CD4-positive, alpha-beta T cell (primary cell): ENCODE measurements at regions not wholly inside any gene's neighbourhood (a gene's known extent, or its start where the extent isn't known, plus 50 kb on each side); places are given as distances from the start of the nearest gene placed in this dataset.

Experiments used
- ATAC-seq: fragments of 200-7000 bp; cut with Tn5 transposase; one replicate; pipeline ENCODE4 v1.10.0; 2022; ENCODE audit warnings: mild to moderate bottlenecking; ENCODE audit not compliant: poor library complexity
- CTCF ChIA-PET: fragments of 350-600 bp; sonication (Branson Sonifier 250); formaldehyde crosslinking; loops from one replicate; lab custom pipeline; 2021; ENCODE audit warnings: antibody characterized with exemption, inconsistent platforms; lab: Charles Lee
- POLR2A ChIA-PET: fragments of 350-600 bp; sonication (Branson Sonifier 250); formaldehyde crosslinking; loops from one replicate; lab custom pipeline; 2021; ENCODE audit warnings: antibody characterized with exemption, inconsistent platforms; lab: Charles Lee
- DNase-seq, 14 experiments: peaks; one replicate each; pipeline ENCODE4 v3.0.0-alpha.2; 2013 to 2020; ENCODE audit warnings: mixed read lengths in 2 of 14
- H3K27ac ChIP-seq, 2 donors: one replicate each; pipeline versions ENCODE4 v1.5.1 to v1.7.0; 2013; ENCODE audit warnings: low read length in 2 of 2, low read depth in 1 of 2, mild to moderate bottlenecking in 1 of 2
- H3K27me3 ChIP-seq, 2 experiments: 1 replicate in 1 of 2; 2 replicates in 1 of 2; pipeline versions ENCODE4 v1.6.1 to v1.7.0; 2013; ENCODE audit warnings: low read length in 2 of 2, control low read depth in 1 of 2, mild to moderate bottlenecking in 1 of 2, moderate library complexity in 1 of 2; ENCODE audit not compliant: insufficient read depth in 2 of 2, control insufficient read depth in 1 of 2
- H3K36me3 ChIP-seq: one replicate; pipeline ENCODE4 v1.6.1; 2013; ENCODE audit warnings: low read length, control low read depth; ENCODE audit not compliant: insufficient read depth
- H3K4me1 ChIP-seq: one replicate; pipeline ENCODE4 v1.6.1; 2013; ENCODE audit warnings: low read length, control low read depth; ENCODE audit not compliant: insufficient read depth
- H3K4me3 ChIP-seq: one replicate; pipeline ENCODE4 v1.5.1; 2013; ENCODE audit warnings: mild to moderate bottlenecking, low read length, moderate library complexity
- H3K9me3 ChIP-seq, 2 experiments: 1 replicate in 1 of 2; 2 replicates in 1 of 2; pipeline versions ENCODE4 v1.6.1 to v1.7.0; 2013; ENCODE audit warnings: low read length in 2 of 2, mild to moderate bottlenecking in 2 of 2, control low read depth in 1 of 2, moderate library complexity in 1 of 2; ENCODE audit not compliant: control insufficient read depth in 1 of 2, insufficient read depth in 1 of 2
- H3K27ac Mint-ChIP-seq: one replicate; pipeline ENCODE4 v1.8.0; 2020; ENCODE audit warnings: mixed read lengths
- H3K27me3 Mint-ChIP-seq: one replicate; pipeline ENCODE4 v1.8.0; 2021; ENCODE audit warnings: mixed read lengths
- H3K36me3 Mint-ChIP-seq: one replicate; pipeline ENCODE4 v1.8.0; 2021; ENCODE audit warnings: low read depth, mixed read lengths
- H3K4me1 Mint-ChIP-seq: one replicate; pipeline ENCODE4 v1.8.0; 2021; ENCODE audit warnings: low read depth, mixed read lengths
- H3K4me3 Mint-ChIP-seq: one replicate; pipeline ENCODE4 v1.8.0; 2020; ENCODE audit warnings: mild to moderate bottlenecking, mixed read lengths
- H3K9me3 Mint-ChIP-seq: one replicate; pipeline ENCODE4 v1.8.0; 2020; ENCODE audit warnings: mixed read lengths
- CTCF ChIP-seq: fragments of 200-600 bp; IDR thresholded peaks from one replicate; pipeline ENCODE4 v1.8.0; 2022; ENCODE audit warnings: antibody characterized with exemption, mild to moderate bottlenecking
- intact Hi-C, 2 experiments: fragments of 100-400 bp; cut with DNase I in 1 of 2; cut with micrococcal nuclease in 1 of 2; formaldehyde crosslinking; loops; one replicate each; pipeline versions ENCODE4 v1.15.1 to v1.9.0; 2023 to 2025; cut with DNase I, micrococcal nuclease

- Histone ChIP-seq H3K9me3 (no peaks in the 10 kb centered on the region), H3K4me3 (no peak overlapping the region), H3K4me1 (no peaks in the 10 kb centered on the region), H3K27me3 (peaks cover 2 to 5% of the 10 kb centered on the region in 2 experiments), H3K36me3 (no peaks in the 10 kb centered on the region), H3K27ac (no peak overlapping the region)
- no peak for TF ChIP-seq CTCF
- POLR2A ChIA-PET, result no interaction called here
- H3K27ac Mint-ChIP-seq, result no peak overlapping the region
- H3K4me1 Mint-ChIP-seq, result no peaks in the 10 kb centered on the region
- H3K27me3 Mint-ChIP-seq, result peaks cover 23% of the 10 kb centered on the region
- H3K36me3 Mint-ChIP-seq, result no peaks in the 10 kb centered on the region
- H3K9me3 Mint-ChIP-seq, result no peaks in the 10 kb centered on the region
- no peak overlapping the region for H3K4me3 Mint-ChIP-seq
- DNase-seq (no peak), ATAC-seq (no peak)
- intact Hi-C loops, result no loop called here
- CTCF ChIA-PET, result no interaction called here
These were observed 435.5 kb upstream of the TPM1 start for GRCh38 chr15:62607114-62607462.

GRCh38 chr15:62607643-62608042, 434.9 kb upstream of the TPM1 start:
- Histone ChIP-seq H3K4me1 (no peaks in the 10 kb centered on the region), H3K27me3 (peaks cover 0 to 5% of the 10 kb centered on the region in 2 experiments), H3K27ac (no peak overlapping the region), H3K4me3 (no peak overlapping the region), H3K9me3 (no peaks in the 10 kb centered on the region), H3K36me3 (no peaks in the 10 kb centered on the region)
- no peaks in the 10 kb centered on the region for H3K4me1 Mint-ChIP-seq
- peaks cover 24% of the 10 kb centered on the region for H3K27me3 Mint-ChIP-seq
- no peaks in the 10 kb centered on the region for H3K9me3 Mint-ChIP-seq
- H3K36me3 Mint-ChIP-seq, result no peaks in the 10 kb centered on the region
- ATAC-seq, result no peak
- TF ChIP-seq CTCF, result no peak
- intact Hi-C loops, result no loop called here
- no peak overlapping the region for H3K4me3 Mint-ChIP-seq
- CTCF ChIA-PET, result no interaction called here
- no peak overlapping the region for H3K27ac Mint-ChIP-seq
- no peak for DNase-seq
- POLR2A ChIA-PET, result no interaction called here

GRCh38 chr15:62608369-62608768, 434.2 kb upstream of the TPM1 start:
- Mint-ChIP-seq H3K36me3 (no peaks in the 10 kb centered on the region), H3K9me3 (no peaks in the 10 kb centered on the region), H3K27ac (no peak overlapping the region), H3K4me3 (no peak overlapping the region), H3K4me1 (no peaks in the 10 kb centered on the region), H3K27me3 (peaks cover 31% of the 10 kb centered on the region)
- H3K9me3 ChIP-seq, result no peaks in the 10 kb centered on the region
- DNase-seq, result no peak
- no peaks in the 10 kb centered on the region for H3K36me3 ChIP-seq
- no peak for ATAC-seq
- intact Hi-C loops, result no loop called here
- H3K4me1 ChIP-seq, result no peaks in the 10 kb centered on the region
- no peak overlapping the region for H3K27ac ChIP-seq
- POLR2A ChIA-PET, result no interaction called here
- peaks cover 0 to 5% of the 10 kb centered on the region in 2 experiments for H3K27me3 ChIP-seq
- no peak for TF ChIP-seq CTCF
- CTCF ChIA-PET, result no interaction called here
- no peak overlapping the region for H3K4me3 ChIP-seq
